CD4-positive, alpha-beta T cell (primary cell): ENCODE measurements at regions not wholly inside any gene's neighbourhood (a gene's known extent, or its start where the extent isn't known, plus 50 kb on each side); places are given as distances from the start of the nearest gene placed in this dataset.

Experiments used
- ATAC-seq: fragments of 200-7000 bp; cut with Tn5 transposase; one replicate; pipeline ENCODE4 v1.10.0; 2022; ENCODE audit warnings: mild to moderate bottlenecking; ENCODE audit not compliant: poor library complexity
- CTCF ChIA-PET: fragments of 350-600 bp; sonication (Branson Sonifier 250); formaldehyde crosslinking; loops from one replicate; lab custom pipeline; 2021; ENCODE audit warnings: antibody characterized with exemption, inconsistent platforms; lab: Charles Lee
- POLR2A ChIA-PET: fragments of 350-600 bp; sonication (Branson Sonifier 250); formaldehyde crosslinking; loops from one replicate; lab custom pipeline; 2021; ENCODE audit warnings: antibody characterized with exemption, inconsistent platforms; lab: Charles Lee
- DNase-seq, 14 experiments: peaks; one replicate each; pipeline ENCODE4 v3.0.0-alpha.2; 2013 to 2020; ENCODE audit warnings: mixed read lengths in 2 of 14
- H3K27ac ChIP-seq, 2 donors: one replicate each; pipeline versions ENCODE4 v1.5.1 to v1.7.0; 2013; ENCODE audit warnings: low read length in 2 of 2, low read depth in 1 of 2, mild to moderate bottlenecking in 1 of 2
- H3K27me3 ChIP-seq, 2 experiments: 1 replicate in 1 of 2; 2 replicates in 1 of 2; pipeline versions ENCODE4 v1.6.1 to v1.7.0; 2013; ENCODE audit warnings: low read length in 2 of 2, control low read depth in 1 of 2, mild to moderate bottlenecking in 1 of 2, moderate library complexity in 1 of 2; ENCODE audit not compliant: insufficient read depth in 2 of 2, control insufficient read depth in 1 of 2
- H3K36me3 ChIP-seq: one replicate; pipeline ENCODE4 v1.6.1; 2013; ENCODE audit warnings: low read length, control low read depth; ENCODE audit not compliant: insufficient read depth
- H3K4me1 ChIP-seq: one replicate; pipeline ENCODE4 v1.6.1; 2013; ENCODE audit warnings: low read length, control low read depth; ENCODE audit not compliant: insufficient read depth
- H3K4me3 ChIP-seq: one replicate; pipeline ENCODE4 v1.5.1; 2013; ENCODE audit warnings: mild to moderate bottlenecking, low read length, moderate library complexity
- H3K9me3 ChIP-seq, 2 experiments: 1 replicate in 1 of 2; 2 replicates in 1 of 2; pipeline versions ENCODE4 v1.6.1 to v1.7.0; 2013; ENCODE audit warnings: low read length in 2 of 2, mild to moderate bottlenecking in 2 of 2, control low read depth in 1 of 2, moderate library complexity in 1 of 2; ENCODE audit not compliant: control insufficient read depth in 1 of 2, insufficient read depth in 1 of 2
- H3K27ac Mint-ChIP-seq: one replicate; pipeline ENCODE4 v1.8.0; 2020; ENCODE audit warnings: mixed read lengths
- H3K27me3 Mint-ChIP-seq: one replicate; pipeline ENCODE4 v1.8.0; 2021; ENCODE audit warnings: mixed read lengths
- H3K36me3 Mint-ChIP-seq: one replicate; pipeline ENCODE4 v1.8.0; 2021; ENCODE audit warnings: low read depth, mixed read lengths
- H3K4me1 Mint-ChIP-seq: one replicate; pipeline ENCODE4 v1.8.0; 2021; ENCODE audit warnings: low read depth, mixed read lengths
- H3K4me3 Mint-ChIP-seq: one replicate; pipeline ENCODE4 v1.8.0; 2020; ENCODE audit warnings: mild to moderate bottlenecking, mixed read lengths
- H3K9me3 Mint-ChIP-seq: one replicate; pipeline ENCODE4 v1.8.0; 2020; ENCODE audit warnings: mixed read lengths
- intact Hi-C, 2 experiments: fragments of 100-400 bp; cut with DNase I in 1 of 2; cut with micrococcal nuclease in 1 of 2; formaldehyde crosslinking; loops; one replicate each; pipeline versions ENCODE4 v1.15.1 to v1.9.0; 2023 to 2025; cut with DNase I, micrococcal nuclease
- TF ChIP-seq, protein P1 (sequence below): fragments of 200-600 bp; IDR thresholded peaks from one replicate; pipeline ENCODE4 v1.8.0; 2022; ENCODE audit warnings: antibody characterized with exemption, mild to moderate bottlenecking

DNA sequence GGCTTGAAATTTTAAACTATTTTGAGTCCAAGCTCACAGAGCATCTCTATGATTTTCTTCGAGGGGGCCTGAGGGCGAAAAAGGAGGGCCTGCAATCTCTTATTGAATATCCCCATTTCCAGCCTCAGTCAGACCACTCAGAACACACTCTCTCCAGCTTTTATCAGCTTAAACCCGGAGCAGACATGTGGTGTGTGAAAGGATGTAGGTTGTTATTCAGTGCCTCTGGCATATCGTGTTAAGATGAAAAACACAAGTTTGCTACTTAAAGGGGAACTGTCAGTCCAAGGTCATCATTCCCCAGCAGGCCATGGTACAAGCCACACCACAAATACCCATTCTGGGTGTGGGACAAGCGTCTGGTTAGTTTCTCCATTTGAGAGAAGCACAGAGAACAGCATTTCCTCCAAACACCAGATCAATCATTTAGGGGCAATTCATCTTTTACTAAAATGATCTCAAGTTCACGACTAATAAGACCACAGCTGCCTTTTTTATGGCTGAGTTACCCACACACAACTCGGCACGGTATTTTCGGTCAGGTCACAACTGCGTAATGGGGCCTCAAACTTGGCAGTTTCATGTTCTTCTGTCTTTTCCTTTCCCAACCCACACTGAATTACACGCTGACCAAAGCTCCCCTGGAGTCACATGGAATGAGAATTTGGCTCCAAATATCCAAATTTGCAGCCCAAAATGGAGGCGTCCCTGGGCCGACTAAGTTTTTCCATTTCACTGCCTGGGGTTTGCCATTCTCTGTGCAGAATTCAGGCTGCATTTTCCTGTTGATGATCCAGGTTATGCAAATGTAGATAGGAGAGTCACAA is 188.4 kb downstream of the SEM1 start:
- Mint-ChIP-seq H3K9me3 (no peaks in the 10 kb centered on the region), H3K4me1 (no peaks in the 10 kb centered on the region), H3K27ac (no peak overlapping the region), H3K36me3 (no peaks in the 10 kb centered on the region), H3K27me3 (peaks cover 25% of the 10 kb centered on the region), H3K4me3 (no peak overlapping the region)
- Histone ChIP-seq H3K36me3 (no peaks in the 10 kb centered on the region), H3K9me3 (no peaks in the 10 kb centered on the region), H3K27ac (no peak overlapping the region), H3K27me3 (no peaks in the 10 kb centered on the region), H3K4me1 (no peaks in the 10 kb centered on the region), H3K4me3 (no peak overlapping the region)
- POLR2A ChIA-PET = no interaction called here
- intact Hi-C loops = no loop called here
- CTCF ChIA-PET = no interaction called here
- no peak for ATAC-seq
- TF ChIP-seq, protein P1, sequence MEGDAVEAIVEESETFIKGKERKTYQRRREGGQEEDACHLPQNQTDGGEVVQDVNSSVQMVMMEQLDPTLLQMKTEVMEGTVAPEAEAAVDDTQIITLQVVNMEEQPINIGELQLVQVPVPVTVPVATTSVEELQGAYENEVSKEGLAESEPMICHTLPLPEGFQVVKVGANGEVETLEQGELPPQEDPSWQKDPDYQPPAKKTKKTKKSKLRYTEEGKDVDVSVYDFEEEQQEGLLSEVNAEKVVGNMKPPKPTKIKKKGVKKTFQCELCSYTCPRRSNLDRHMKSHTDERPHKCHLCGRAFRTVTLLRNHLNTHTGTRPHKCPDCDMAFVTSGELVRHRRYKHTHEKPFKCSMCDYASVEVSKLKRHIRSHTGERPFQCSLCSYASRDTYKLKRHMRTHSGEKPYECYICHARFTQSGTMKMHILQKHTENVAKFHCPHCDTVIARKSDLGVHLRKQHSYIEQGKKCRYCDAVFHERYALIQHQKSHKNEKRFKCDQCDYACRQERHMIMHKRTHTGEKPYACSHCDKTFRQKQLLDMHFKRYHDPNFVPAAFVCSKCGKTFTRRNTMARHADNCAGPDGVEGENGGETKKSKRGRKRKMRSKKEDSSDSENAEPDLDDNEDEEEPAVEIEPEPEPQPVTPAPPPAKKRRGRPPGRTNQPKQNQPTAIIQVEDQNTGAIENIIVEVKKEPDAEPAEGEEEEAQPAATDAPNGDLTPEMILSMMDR = no peak
- no peak for DNase-seq

DNA sequence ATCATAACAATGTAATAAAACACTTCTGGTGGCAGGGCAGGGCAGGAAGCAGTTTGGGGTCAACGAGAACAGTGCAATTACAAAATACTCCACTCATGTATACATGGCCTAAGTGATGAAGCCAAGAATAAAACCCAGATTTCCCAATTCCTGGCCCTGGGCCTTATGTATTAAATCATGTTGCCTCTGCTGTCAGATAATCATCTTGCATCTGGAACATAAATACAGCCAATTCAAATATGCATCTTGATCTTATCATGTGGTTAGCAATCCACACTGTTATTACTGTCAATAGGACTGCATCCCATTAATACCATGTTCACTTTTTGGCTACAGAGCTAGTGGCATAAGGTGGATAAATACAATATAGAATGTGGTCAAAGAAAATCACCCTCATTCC is 186.5 kb upstream of the SLC25A13 start:
- no peak for DNase-seq
- Histone ChIP-seq H3K27me3 (peaks cover 3 to 4% of the 10 kb centered on the region in 2 experiments), H3K27ac (no peak overlapping the region), H3K9me3 (no peaks in the 10 kb centered on the region), H3K4me3 (no peak overlapping the region), H3K36me3 (no peaks in the 10 kb centered on the region), H3K4me1 (no peaks in the 10 kb centered on the region)
- Mint-ChIP-seq H3K9me3 (no peaks in the 10 kb centered on the region), H3K4me1 (no peaks in the 10 kb centered on the region), H3K4me3 (no peak overlapping the region), H3K36me3 (no peaks in the 10 kb centered on the region), H3K27me3 (peaks cover 31% of the 10 kb centered on the region), H3K27ac (no peak overlapping the region)
- POLR2A ChIA-PET = interaction anchor here (0.8 kb wide), 1 partner anchor 357 kb away, joined by 4 read pairs; no protein-coding TSS in a partner anchor
- TF ChIP-seq, protein P1 = no peak
- intact Hi-C loops = no loop called here
- CTCF ChIA-PET = no interaction called here
- ATAC-seq = no peak

DNA sequence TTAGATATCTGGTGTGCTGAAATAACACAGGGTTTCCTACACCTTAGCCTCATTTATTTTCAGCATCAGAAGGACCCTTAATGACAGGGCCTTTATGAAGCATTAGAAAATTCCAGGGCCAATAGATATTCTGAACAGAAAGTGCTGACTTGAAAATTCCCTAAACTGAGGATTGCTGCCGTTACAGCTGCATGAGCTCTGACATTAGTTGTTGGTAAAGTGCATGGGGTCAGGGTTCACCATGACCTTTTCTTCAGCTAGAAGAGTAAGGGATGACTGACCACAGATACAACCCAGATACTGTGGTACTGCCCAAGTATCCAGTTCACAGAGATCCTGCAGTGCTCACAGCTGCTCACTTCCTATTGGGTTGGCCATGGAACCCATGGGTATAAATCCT is 181.7 kb upstream of the SLC25A13 start:
- H3K27me3 Mint-ChIP-seq = no peaks in the 10 kb centered on the region
- H3K9me3 ChIP-seq = no peaks in the 10 kb centered on the region
- TF ChIP-seq, protein P1 = no peak
- CTCF ChIA-PET = no interaction called here
- no peak overlapping the region for H3K4me3 Mint-ChIP-seq
- no peak overlapping the region for H3K27ac Mint-ChIP-seq
- no peak overlapping the region for H3K4me3 ChIP-seq
- intact Hi-C loops = no loop called here
- H3K4me1 Mint-ChIP-seq = no peaks in the 10 kb centered on the region
- POLR2A ChIA-PET = interaction anchor here (1.3 kb wide), 1 partner anchor 25 kb away, joined by 3 read pairs; no protein-coding TSS in a partner anchor
- H3K27me3 ChIP-seq = peaks cover 0 to 4% of the 10 kb centered on the region in 2 experiments
- DNase-seq (no peak), ATAC-seq (no peak)
- H3K27ac ChIP-seq = no peak overlapping the region
- H3K36me3 Mint-ChIP-seq = no peaks in the 10 kb centered on the region
- no peaks in the 10 kb centered on the region for H3K4me1 ChIP-seq
- no peaks in the 10 kb centered on the region for H3K9me3 Mint-ChIP-seq
- H3K36me3 ChIP-seq = no peaks in the 10 kb centered on the region
